ENCODE measurements at regions not wholly inside any gene's neighbourhood (a gene's known extent, or its start where the extent isn't known, plus 50 kb on each side); places are given as distances from the start of the nearest gene placed in this dataset.
A peak's percentile ranks its signal among the peaks of the same experiment; 100 is the strongest.
"Not testable (repeated sequence)": the region's sequence is repeated elsewhere in the genome, so short reads cannot be mapped to it uniquely, and the experiment has no call there.

DNA sequence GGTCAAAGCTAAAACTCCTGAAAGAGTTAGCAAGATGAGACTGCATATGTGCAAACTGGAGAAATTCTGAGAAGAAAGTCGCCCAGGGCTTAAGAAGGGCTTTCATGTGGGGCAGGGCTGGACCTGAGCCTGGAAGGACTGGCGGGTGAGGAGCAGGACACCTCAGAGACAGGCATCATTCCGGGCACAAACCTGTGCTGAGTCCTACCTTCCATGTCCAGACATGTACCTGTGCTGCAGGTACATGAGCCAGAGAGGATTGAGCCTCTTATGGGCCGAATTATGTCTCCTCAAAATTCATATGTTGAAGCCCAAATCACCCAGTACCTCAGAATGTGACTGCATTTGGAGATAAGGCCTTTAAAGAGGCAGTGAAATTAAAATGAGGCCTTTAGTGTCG, 171.0 kb downstream of the QRSL1 start:
- no peak for DNase-seq (ENCODE audit: low read depth, low spot score)

DNA sequence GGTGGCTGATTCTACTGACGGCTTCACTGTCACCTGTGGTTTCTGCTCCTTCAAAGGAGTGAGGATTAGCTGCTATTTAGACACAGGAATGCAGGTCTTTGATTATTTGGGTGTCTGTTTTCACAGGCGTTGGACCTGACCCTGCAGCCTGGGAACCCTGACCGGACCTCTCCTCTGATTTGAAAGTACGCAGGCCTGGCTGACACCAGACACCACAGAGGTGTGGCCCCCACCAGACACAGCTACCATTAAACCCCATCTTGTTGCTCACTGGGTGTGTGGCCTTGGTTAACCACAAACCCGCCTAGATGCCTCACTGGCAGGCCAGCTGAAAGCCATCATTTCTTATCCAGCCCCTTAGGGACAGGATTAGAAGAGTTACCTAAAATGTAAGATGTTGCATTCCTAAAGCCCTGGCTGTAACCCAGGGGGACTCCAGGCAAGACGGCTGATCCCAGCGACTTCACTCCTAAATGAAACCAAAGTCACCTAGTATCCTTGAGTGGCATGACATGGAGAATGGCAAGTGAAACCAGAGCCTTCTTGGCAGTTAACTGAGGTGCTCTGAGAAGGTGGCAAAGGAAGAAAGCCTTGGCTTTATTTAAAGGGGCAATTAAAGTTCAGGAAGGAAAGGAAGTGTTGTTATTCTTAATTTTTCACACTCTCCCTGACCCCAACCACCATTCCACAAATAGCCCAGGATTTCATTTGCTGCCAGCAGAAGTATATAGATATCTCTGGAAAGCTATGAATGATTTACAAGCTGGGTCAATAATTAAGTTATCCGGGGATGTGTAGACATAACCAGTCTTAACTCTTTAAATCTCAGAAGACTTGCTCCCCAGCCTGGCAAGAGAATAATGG, 169.9 kb downstream of the QRSL1 start:
- no peak for DNase-seq (ENCODE audit: low read depth, low spot score)

GRCh38 chr6:106797186-106797585, 167.8 kb downstream of the QRSL1 start:
- no peak for DNase-seq (ENCODE audit: low read depth, low spot score)

DNA sequence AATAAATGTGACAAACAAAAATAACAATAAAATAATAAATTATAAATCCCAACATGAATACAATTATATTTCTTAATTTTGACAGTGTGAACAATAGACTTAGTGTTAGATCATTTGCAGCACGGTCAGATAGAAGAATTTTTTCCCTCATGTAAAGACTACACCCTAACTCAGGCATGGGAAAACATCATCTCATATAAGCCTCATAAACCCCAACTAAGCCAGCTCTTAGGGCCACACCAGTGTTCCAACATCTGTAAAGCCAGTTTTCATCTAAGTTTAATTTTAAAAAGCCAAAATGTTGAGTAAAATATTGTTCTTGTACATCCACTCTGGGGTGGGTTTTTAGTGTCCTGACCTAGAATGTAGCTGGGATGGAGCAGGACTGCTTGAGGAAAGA, 167.4 kb downstream of the QRSL1 start:
- DNase-seq (ENCODE audit: low read depth, low spot score) = no peak

GRCh38 chr6:106794129-106794528, 164.8 kb downstream of the QRSL1 start:
- DNase-seq (ENCODE audit: low read depth, low spot score) = no peak

DNA sequence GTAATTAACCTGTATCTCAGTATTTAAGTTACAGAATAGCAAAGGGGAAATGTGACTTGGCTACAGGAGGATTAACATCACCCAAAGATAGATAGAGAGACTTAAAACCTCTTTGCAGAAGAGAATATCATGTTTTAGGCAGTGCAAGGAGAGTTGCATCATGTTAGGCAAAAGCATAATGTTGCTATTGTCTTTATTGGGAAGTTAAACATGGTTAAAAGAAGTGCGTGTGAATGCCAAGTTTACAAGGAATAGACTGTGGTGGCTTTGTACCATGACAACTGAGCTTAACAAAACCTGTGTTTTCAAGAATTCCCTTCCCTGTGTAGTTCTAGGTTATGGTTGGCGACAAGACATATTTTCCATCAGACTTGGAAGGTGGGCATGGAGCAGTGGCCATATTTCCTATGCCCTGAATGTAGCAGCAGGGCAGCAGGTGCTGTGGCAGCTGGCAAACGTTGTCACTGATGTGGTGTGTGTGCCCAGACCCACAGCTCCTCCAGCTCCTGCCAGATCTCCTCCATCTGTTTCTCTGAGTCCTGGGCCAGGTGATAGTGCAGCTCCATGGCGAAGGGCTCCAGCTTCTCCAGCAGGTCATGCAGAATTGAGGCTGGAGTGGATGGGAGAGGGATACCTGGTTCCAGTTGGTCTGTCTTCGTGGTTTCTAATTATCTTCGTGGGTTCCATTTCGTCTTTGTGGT, 163.3 kb downstream of the QRSL1 start:
- no peak for DNase-seq (ENCODE audit: low read depth, low spot score)

GRCh38 chr6:106790935-106791334, 161.6 kb downstream of the QRSL1 start:
- DNase-seq (ENCODE audit: low read depth, low spot score) = no peak

- no peak for DNase-seq (ENCODE audit: low read depth, low spot score)
Observed at GRCh38 chr6:106790149-106790770, 160.9 kb downstream of the QRSL1 start.

- no peak for DNase-seq (ENCODE audit: low read depth, low spot score)
Observed at GRCh38 chr6:106789428-106790148, 160.2 kb downstream of the QRSL1 start.

DNA sequence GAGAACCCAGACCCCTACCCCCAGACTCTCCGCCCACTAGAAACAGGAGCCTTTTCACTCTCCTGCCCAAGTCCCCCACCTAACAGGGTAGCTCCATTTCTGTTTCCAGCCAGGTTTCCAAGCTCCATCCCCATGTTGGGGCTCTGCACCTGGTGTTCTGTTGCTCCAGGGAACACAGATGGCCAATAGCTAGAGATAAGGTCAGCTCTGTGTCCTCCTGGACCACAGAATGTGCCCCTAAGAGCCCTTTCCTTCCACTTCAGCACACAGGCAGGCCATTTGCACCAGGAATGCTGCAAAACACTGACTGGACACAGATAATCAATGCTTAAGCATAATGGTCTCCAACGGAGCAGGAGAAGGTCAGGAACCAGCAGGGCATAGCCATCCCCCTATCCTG, 159.4 kb downstream of the QRSL1 start:
- no peak for DNase-seq (ENCODE audit: low read depth, low spot score)

GRCh38 chr6:106787327-106788196, 158.2 kb downstream of the QRSL1 start:
- no peak for DNase-seq (ENCODE audit: low read depth, low spot score)

DNA sequence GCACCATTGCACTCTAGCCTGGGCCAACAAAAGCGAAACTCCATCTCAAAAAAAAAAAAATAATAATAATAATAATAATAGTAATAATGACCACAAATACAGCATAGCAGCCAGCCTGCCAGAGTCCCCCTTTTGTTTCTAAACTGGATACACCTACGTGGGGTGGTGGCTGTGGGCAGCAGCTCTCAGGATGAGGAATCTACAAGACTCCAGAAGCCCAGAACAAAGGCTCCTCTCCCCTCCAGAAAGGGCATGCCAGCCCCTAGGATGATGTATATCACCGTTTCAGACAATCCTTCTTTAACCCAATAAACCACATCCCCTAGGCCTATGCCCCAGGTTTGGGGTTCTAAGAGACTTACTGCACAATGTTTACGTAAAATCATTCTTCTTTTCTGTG, 155.9 kb downstream of the QRSL1 start:
- DNase-seq (ENCODE audit: low read depth, low spot score) = no peak

DNA sequence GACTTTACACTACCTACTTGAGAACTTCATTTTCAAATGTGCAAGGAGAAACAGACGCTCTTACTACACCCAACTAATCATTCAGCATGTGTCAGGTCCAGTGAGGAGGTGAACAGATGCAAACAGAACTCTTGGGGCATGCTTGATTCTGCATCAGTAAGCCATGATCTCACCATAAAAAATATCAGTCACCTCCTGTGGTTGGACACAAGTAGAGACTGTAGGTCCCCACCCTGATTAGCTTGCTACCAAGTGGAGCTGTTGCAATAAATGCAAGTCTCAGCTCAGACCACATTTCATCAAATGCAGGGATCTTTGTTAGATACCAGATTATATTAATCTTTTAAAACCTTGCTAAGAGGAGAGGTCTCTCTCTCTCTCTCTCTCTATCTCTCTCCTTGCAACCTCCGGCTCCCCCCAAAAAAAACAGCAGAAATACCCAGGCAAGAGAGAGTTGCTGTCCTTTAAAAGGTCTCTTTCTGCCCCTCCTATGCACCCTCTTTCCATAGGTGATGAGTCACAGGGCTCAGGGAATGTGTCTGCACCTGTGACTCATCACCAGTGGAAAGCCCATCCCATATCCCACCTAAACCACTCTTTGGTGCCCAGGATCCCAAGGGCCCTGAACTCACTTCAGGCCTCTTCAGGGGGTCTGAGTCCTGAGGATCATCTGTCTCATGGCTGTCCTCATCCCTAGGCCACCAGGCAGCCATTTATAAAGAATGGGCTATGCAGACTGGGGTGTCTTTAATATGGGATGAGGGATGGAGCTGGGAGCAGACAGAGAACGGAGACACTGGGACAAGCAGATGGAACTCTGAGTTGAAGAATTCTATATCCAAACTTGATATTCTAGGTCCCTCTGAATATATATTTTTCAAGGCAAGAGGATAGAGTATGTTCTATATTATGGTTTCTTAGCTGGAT, 154.5 kb downstream of the QRSL1 start:
- DNase-seq (ENCODE audit: low read depth, low spot score) = no peak

GRCh38 chr6:106782536-106783285, 153.3 kb downstream of the QRSL1 start:
- no peak for DNase-seq (ENCODE audit: low read depth, low spot score)

- not testable (repeated sequence) for DNase-seq (ENCODE audit: low read depth, low spot score)
Observed at GRCh38 chr6:106779552-106779951, 150.2 kb downstream of the QRSL1 start.

DNA sequence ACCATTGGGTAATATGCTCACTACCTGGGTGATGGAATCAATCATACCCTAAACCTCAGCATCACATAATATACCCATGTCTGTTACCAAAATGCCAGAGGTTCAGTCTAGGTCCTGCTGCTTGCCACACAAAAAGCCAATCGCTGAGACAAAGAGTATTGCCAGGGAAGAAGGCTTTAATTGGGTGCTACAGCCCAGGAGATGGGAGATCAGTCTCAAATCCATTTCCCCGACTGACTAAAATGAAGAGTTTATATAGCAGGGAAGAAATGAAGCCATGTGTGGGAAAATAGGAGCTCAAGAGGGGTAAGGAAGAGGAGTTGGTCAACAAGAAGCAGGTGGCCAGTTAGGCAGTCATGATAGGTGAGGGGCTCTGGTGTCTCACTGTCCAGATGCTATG, 149.6 kb downstream of the QRSL1 start:
- DNase-seq (ENCODE audit: low read depth, low spot score) = no peak

GRCh38 chr6:106773996-106774629, 144.7 kb downstream of the QRSL1 start:
- DNase-seq (ENCODE audit: low read depth, low spot score) = peak; percentile 37

GRCh38 chr6:106773522-106773921, 144.1 kb downstream of the QRSL1 start:
- DNase-seq (ENCODE audit: low read depth, low spot score) = no peak

Data from brain pericyte (primary cell).